ENCODE measurements at regions not wholly inside any gene's neighbourhood (a gene's known extent, or its start where the extent isn't known, plus 50 kb on each side); places are given as distances from the start of the nearest gene placed in this dataset.

- H3K27me3 ChIP-seq (ENCODE audit: control insufficient read depth, insufficient read depth, low read length), result no peaks in the 10 kb centered on the region
- no peak overlapping the region for H3K9ac ChIP-seq (ENCODE audit: low read depth, low read length)
- no peaks in the 10 kb centered on the region for H4K20me1 ChIP-seq (ENCODE audit: insufficient read depth, low read length)
- H3K27ac ChIP-seq (ENCODE audit: insufficient read depth, low read length), result no peak overlapping the region; the same call in 1 of the 2 replicates
- H3K79me1 ChIP-seq (ENCODE audit: low read depth in 1 of 2, low read length in 2 of 2), result no peaks in the 10 kb centered on the region
- peak overlapping the region; percentile 32; the same call in 1 of the 2 replicates for H2BK120ac ChIP-seq (ENCODE audit: low read depth, low read length)
- no peak overlapping the region for H2AK9ac ChIP-seq (replicated peaks; ENCODE audit: low read depth, low read length, poor library complexity)
- H3K23ac ChIP-seq (ENCODE audit: low read depth, low read length), result no peak overlapping the region; the same call in 1 of the 2 replicates
- ChIA-PET POLR2A (ENCODE audit: unreplicated experiment) (no interaction called here), CTCF (no interaction called here)
- no peak overlapping the region for H3K56ac ChIP-seq (ENCODE audit: extremely low read depth, insufficient read depth, low read length)
- in situ Hi-C loops (cut with MboI; ENCODE audit: low sequenced_read_pairs) (no loop called here), dilution Hi-C loops (cut with HindIII; ENCODE audit: low sequenced_read_pairs, unreplicated experiment) (no loop called here), intact Hi-C loops (cut with micrococcal nuclease) (loop anchor here (5.0 kb wide), 1 partner anchor 47 kb away; no protein-coding TSS in a partner anchor)
- peaks cover 7% of the 10 kb centered on the region; the same call in 1 of the 2 replicates for H3K4me1 ChIP-seq (ENCODE audit: control insufficient read depth, insufficient read depth, low read length)
- BruUV-seq (replicated peaks), result no TSS peak
- H2AFZ ChIP-seq (replicated peaks; ENCODE audit: low read length, poor library complexity), result no peak overlapping the region
- TF ChIP-seq NFE2L2 (IDR thresholded peaks at IDR 0.05; ENCODE audit: low read depth, low read length), result no peak
- no peak for TF ChIP-seq BHLHE40 (IDR thresholded peaks at IDR 0.05; ENCODE audit: low read depth, low read length)
- no peak for TF ChIP-seq FOS (IDR thresholded peaks at IDR 0.05; ENCODE audit: low read depth, low read length)
- TF ChIP-seq CTCF (conservative IDR thresholded peaks at IDR 0.05; ENCODE audit: low read depth, low read length), result no peak
- no peak for TF ChIP-seq MAZ (IDR thresholded peaks at IDR 0.05; ENCODE audit: borderline replicate concordance, low read depth, low read length)
- TF ChIP-seq MXI1 (IDR thresholded peaks at IDR 0.05; ENCODE audit: borderline replicate concordance, low read depth, low read length), result no peak
- TF ChIP-seq POLR2A (IDR thresholded peaks at IDR 0.05; ENCODE audit: low read depth, low read length), result no peak
- no peak for TF ChIP-seq SMC3 (IDR thresholded peaks at IDR 0.05; ENCODE audit: low read depth, low read length)
- no peak for TF ChIP-seq ELK1 (IDR thresholded peaks at IDR 0.05; ENCODE audit: borderline replicate concordance, low read depth, low read length)
- TF ChIP-seq USF2 (IDR thresholded peaks at IDR 0.05; ENCODE audit: low read depth, low read length), result no peak
- TF ChIP-seq MAFK (IDR thresholded peaks at IDR 0.05; ENCODE audit: low read depth, low read length), result no peak
- no peak for TF ChIP-seq RFX5 (IDR thresholded peaks at IDR 0.05; ENCODE audit: low read depth, low read length)
- TF ChIP-seq CEBPB (IDR thresholded peaks at IDR 0.05; ENCODE audit: low read depth, low read length), result no peak
- TF ChIP-seq RCOR1 (IDR thresholded peaks at IDR 0.05; ENCODE audit: insufficient replicate concordance, low read length), result no peak
- no peak for TF ChIP-seq CHD1 (IDR thresholded peaks at IDR 0.05; ENCODE audit: low read depth, low read length)
- no peak for TF ChIP-seq RAD21 (IDR thresholded peaks at IDR 0.05; ENCODE audit: low read length)
- peak overlapping the region; percentile 70 for H2BK5ac ChIP-seq (ENCODE audit: low read depth, low read length, poor library complexity, severe bottlenecking)
- H2BK20ac ChIP-seq (ENCODE audit: low read depth, low read length), result no peak overlapping the region
- no peak for DNase-seq
- no peaks in the 10 kb centered on the region for H3K36me3 ChIP-seq (ENCODE audit: control insufficient read depth, insufficient read depth, low read length)
- H2BK15ac ChIP-seq (ENCODE audit: low read depth, low read length), result no peak overlapping the region; the same call in 2 of the 3 replicates
- H3K4me2 ChIP-seq (ENCODE audit: low read depth, low read length), result 0 out of 2 replicates have a peak overlapping the region, but pooled peaks have one; percentile 41
- no peak for ATAC-seq (ENCODE audit: low read depth)
- H4K5ac ChIP-seq (ENCODE audit: low read depth, low read length), result peak overlapping the region; percentile 85; the same call in 1 of the 2 replicates
- no CpG with 5 or more reads among the region's 2 CpGs for WGBS, 2 experiments (ENCODE audit: extremely low coverage in 2 of 2, insufficient read length in 1 of 2)
- peak overlapping the region in 1 of 2 experiments; percentile 50; a peak in 1 of 4 replicates for H4K8ac ChIP-seq (ENCODE audit: low read depth in 2 of 2, low read length in 2 of 2)
- H3K9me1 ChIP-seq (ENCODE audit: insufficient read depth, low read length), result no peaks in the 10 kb centered on the region
- peak overlapping the region; percentile 76 for H3K4ac ChIP-seq (ENCODE audit: low read depth, low read length)
- H3K18ac ChIP-seq (ENCODE audit: low read depth, low read length), result peak overlapping the region; percentile 98; the same call in 1 of the 2 replicates
- no peak overlapping the region for H3K4me3 ChIP-seq (ENCODE audit: insufficient read depth, low read depth, low read length)
- no peaks in the 10 kb centered on the region for H3K9me3 ChIP-seq (ENCODE audit: control insufficient read depth, insufficient read depth, low read length)
- no peak overlapping the region; the same call in 1 of the 2 replicates for H3K14ac ChIP-seq (replicated peaks; ENCODE audit: low read depth, low read length)
- no peak overlapping the region for H2AK5ac ChIP-seq (ENCODE audit: low read depth, low read length)
- peak overlapping the region; percentile 66; the same call in 1 of the 2 replicates for H4K91ac ChIP-seq (ENCODE audit: insufficient read depth, low read depth, low read length)
Observed at GRCh38 chr11:30788849-30789248, 202.7 kb upstream of the MPPED2 start.
